HEK293 (cell line): ENCODE measurements at regions not wholly inside any gene's neighbourhood (a gene's known extent, or its start where the extent isn't known, plus 50 kb on each side); places are given as distances from the start of the nearest gene placed in this dataset.

Experiments
- CTCF ChIA-PET: fragments of 350-600 bp; formaldehyde crosslinking; extraction: SDS; loops from one replicate; lab custom pipeline; 2021; ENCODE audit warnings: antibody characterized with exemption; lab: Yijun Ruan, JAX
- POLR2A ChIA-PET: fragments of 300-600 bp; formaldehyde crosslinking; extraction: SDS; loops from one replicate; lab custom pipeline; 2020; ENCODE audit warnings: antibody characterized with exemption, inconsistent platforms; lab: Yijun Ruan, JAX
- H3K27ac ChIP-seq: fragments of 200-500 bp; sonication (Bioruptor generic); 2 replicates; pipeline ENCODE4 v1.5.1; 2014; ENCODE audit warnings: low read depth, low read length, control low read depth, inconsistent platforms; ENCODE audit errors: extremely low read depth
- H3K36me3 ChIP-seq, 2 experiments: fragments of 200-500 bp in 1 of 2; sonication (Bioruptor generic) in 1 of 2; 1 replicate in 1 of 2; 2 replicates in 1 of 2; pipeline ENCODE4 v1.5.1; 2014 to 2017; ENCODE audit warnings: inconsistent platforms in 2 of 2, low read length in 2 of 2; ENCODE audit not compliant: control insufficient read depth in 2 of 2, insufficient read depth in 1 of 2
- H3K4me1 ChIP-seq: fragments of 200-500 bp; sonication (Bioruptor generic); 2 replicates; pipeline ENCODE4 v1.5.1; 2014; ENCODE audit warnings: mild to moderate bottlenecking, low read length, inconsistent platforms; ENCODE audit not compliant: control insufficient read depth, insufficient read depth
- H3K4me3 ChIP-seq: 2 replicates; pipeline ENCODE4 v1.5.1; 2011; ENCODE audit warnings: low read depth, mild to moderate bottlenecking, control low read depth, low read length, moderate library complexity
- H3K9me3 ChIP-seq: fragments of 200-500 bp; sonication (Bioruptor generic); 2 replicates; pipeline ENCODE4 v1.5.1; 2014; ENCODE audit warnings: low read depth, low read length, inconsistent platforms; ENCODE audit not compliant: control insufficient read depth, insufficient read depth
- AEBP2 ChIP-seq: fragments of 450-650 bp; formaldehyde crosslinking; IDR thresholded peaks from 2 replicates; pipeline ENCODE4 v1.5.1; 2016; ENCODE audit warnings: missing biosample characterization, missing genetic modification characterization, borderline replicate concordance
- GLIS1 ChIP-seq: fragments of 450-650 bp; formaldehyde crosslinking; IDR thresholded peaks from 2 replicates; pipeline ENCODE4 v1.5.1; 2016; ENCODE audit warnings: missing biosample characterization, missing genetic modification characterization
- KLF10 ChIP-seq: fragments of 450-650 bp; IDR thresholded peaks from 2 replicates; pipeline ENCODE4 v1.5.1; 2018; ENCODE audit warnings: missing biosample characterization, mild to moderate bottlenecking, missing genetic modification characterization
- KLF8 ChIP-seq: fragments of 450-650 bp; formaldehyde crosslinking; IDR thresholded peaks from 2 replicates; pipeline ENCODE4 v1.5.1; 2016; ENCODE audit warnings: missing biosample characterization, missing genetic modification characterization
- PBX3 ChIP-seq: sonication (generic); formaldehyde crosslinking; IDR thresholded peaks from 2 replicates; pipeline ENCODE4 v1.8.1; 2022; ENCODE audit warnings: mild to moderate bottlenecking, moderate library complexity, missing genetic modification reagents
- TRIM28 ChIP-seq: IDR thresholded peaks from 2 replicates; pipeline ENCODE4 v1.6.1; 2011; ENCODE audit warnings: low read length, control low read depth, borderline replicate concordance
- WT1 ChIP-seq: fragments of 450-650 bp; formaldehyde crosslinking; IDR thresholded peaks from 2 replicates; pipeline ENCODE4 v1.5.1; 2016; ENCODE audit warnings: missing biosample characterization, missing genetic modification characterization
- ZBTB48 ChIP-seq: fragments of 450-650 bp; formaldehyde crosslinking; IDR thresholded peaks from 2 replicates; pipeline ENCODE4 v1.5.1; 2016; ENCODE audit warnings: missing biosample characterization, missing genetic modification characterization
- ZNF146 ChIP-seq: fragments of 450-650 bp; formaldehyde crosslinking; IDR thresholded peaks from 2 replicates; pipeline ENCODE4 v1.5.1; 2016; ENCODE audit warnings: missing biosample characterization, missing genetic modification characterization
- ZNF169 ChIP-seq: fragments of 450-650 bp; formaldehyde crosslinking; IDR thresholded peaks from 2 replicates; pipeline ENCODE4 v1.5.1; 2016; ENCODE audit warnings: missing biosample characterization, missing genetic modification characterization
- ZNF19 ChIP-seq: fragments of 450-650 bp; formaldehyde crosslinking; IDR thresholded peaks from 2 replicates; pipeline ENCODE4; 2016; ENCODE audit warnings: missing biosample characterization, missing genetic modification characterization, low read depth
- ZNF221 ChIP-seq: fragments of 450-650 bp; formaldehyde crosslinking; IDR thresholded peaks from 2 replicates; pipeline ENCODE4 v1.5.1; 2017; ENCODE audit warnings: missing biosample characterization, missing genetic modification characterization, borderline replicate concordance
- ZNF280D ChIP-seq: fragments of 450-650 bp; formaldehyde crosslinking; IDR thresholded peaks from 2 replicates; pipeline ENCODE4 v1.5.1; 2016; ENCODE audit warnings: missing biosample characterization, missing genetic modification characterization
- ZNF433 ChIP-seq: fragments of 450-650 bp; formaldehyde crosslinking; IDR thresholded peaks from 2 replicates; pipeline ENCODE4 v1.5.1; 2016; ENCODE audit warnings: missing biosample characterization, missing genetic modification characterization, low read depth
- ZNF473 ChIP-seq: fragments of 450-650 bp; formaldehyde crosslinking; IDR thresholded peaks from 2 replicates; pipeline ENCODE4 v1.5.1; 2017; ENCODE audit warnings: missing biosample characterization, missing genetic modification characterization
- ZNF529 ChIP-seq: fragments of 450-650 bp; formaldehyde crosslinking; IDR thresholded peaks from 2 replicates; pipeline ENCODE4 v1.5.1; 2017; ENCODE audit warnings: missing genetic modification characterization, missing biosample characterization; ENCODE audit not compliant: insufficient replicate concordance
- ZNF548 ChIP-seq: fragments of 450-650 bp; formaldehyde crosslinking; IDR thresholded peaks from 2 replicates; pipeline ENCODE4 v1.5.1; 2016; ENCODE audit warnings: missing biosample characterization, missing genetic modification characterization
- ZNF549 ChIP-seq: fragments of 450-650 bp; IDR thresholded peaks from 2 replicates; pipeline ENCODE4 v1.5.1; 2018; ENCODE audit warnings: missing biosample characterization, missing genetic modification characterization, mild to moderate bottlenecking, inconsistent platforms, moderate library complexity
- ZNF558 ChIP-seq: fragments of 450-650 bp; formaldehyde crosslinking; IDR thresholded peaks from 2 replicates; pipeline ENCODE4 v1.5.1; 2016; ENCODE audit warnings: missing biosample characterization, missing genetic modification characterization
- ZNF571 ChIP-seq: fragments of 450-650 bp; formaldehyde crosslinking; IDR thresholded peaks from 2 replicates; pipeline ENCODE4 v1.5.0; 2017; ENCODE audit warnings: missing biosample characterization, missing genetic modification characterization
- ZNF580 ChIP-seq: fragments of 450-650 bp; formaldehyde crosslinking; IDR thresholded peaks from 2 replicates; pipeline ENCODE4 v1.5.1; 2016; ENCODE audit warnings: missing biosample characterization, missing genetic modification characterization
- ZNF596 ChIP-seq: fragments of 450-650 bp; IDR thresholded peaks from 2 replicates; pipeline ENCODE4 v1.5.0; 2018; ENCODE audit warnings: missing biosample characterization, mild to moderate bottlenecking, missing genetic modification characterization, moderate library complexity
- ZNF843 ChIP-seq: fragments of 450-650 bp; formaldehyde crosslinking; IDR thresholded peaks from 2 replicates; pipeline ENCODE4 v1.5.1; 2016; ENCODE audit warnings: missing biosample characterization, missing genetic modification characterization
- ZSCAN16 ChIP-seq: fragments of 450-650 bp; formaldehyde crosslinking; IDR thresholded peaks from 2 replicates; pipeline ENCODE4 v1.5.1; 2016; ENCODE audit warnings: missing biosample characterization, missing genetic modification characterization
- ZSCAN4 ChIP-seq: fragments of 450-650 bp; formaldehyde crosslinking; IDR thresholded peaks from 2 replicates; pipeline ENCODE4 v1.5.1; 2017; ENCODE audit warnings: missing biosample characterization, missing genetic modification characterization
- ZXDB ChIP-seq: fragments of 450-650 bp; formaldehyde crosslinking; IDR thresholded peaks from 2 replicates; pipeline ENCODE4 v1.5.1; 2016; ENCODE audit warnings: missing biosample characterization, missing genetic modification characterization

- TF ChIP-seq ZNF558 (tag by site-specific recombination) (no peak), KLF10 (tag by site-specific recombination) (no peak)
Observed at GRCh38 chr4:31585503-31585902, 865.3 kb downstream of the PCDH7 start (continued).

- no peaks in the 10 kb centered on the region for H3K4me1 ChIP-seq
- ChIA-PET CTCF (no interaction called here), POLR2A (no interaction called here)
- no peaks in the 10 kb centered on the region for H3K36me3 ChIP-seq
- H3K4me3 ChIP-seq = no peak overlapping the region
- no peak for TF ChIP-seq ZNF146 (tag by site-specific recombination)
- TF ChIP-seq ZNF580 (tag by site-specific recombination) = no peak
- no peak for TF ChIP-seq ZSCAN16
- no peak for TF ChIP-seq ZNF571 (tag by site-specific recombination)
- no peak for TF ChIP-seq ZNF473 (tag by site-specific recombination)
- TF ChIP-seq PBX3 = no peak
- TF ChIP-seq KLF8 (tag by site-specific recombination) = no peak
- H3K9me3 ChIP-seq = no peaks in the 10 kb centered on the region
- H3K27ac ChIP-seq = no peak overlapping the region
Observed at GRCh38 chr4:31592293-31592692, 872.1 kb downstream of the PCDH7 start.

GRCh38 chr4:31595496-31595895, 875.3 kb downstream of the PCDH7 start:
- Histone ChIP-seq H3K4me3 (no peak overlapping the region), H3K4me1 (no peaks in the 10 kb centered on the region), H3K9me3 (no peaks in the 10 kb centered on the region), H3K36me3 (no peaks in the 10 kb centered on the region), H3K27ac (no peak overlapping the region)
- ChIA-PET POLR2A (no interaction called here), CTCF (no interaction called here)
- TF ChIP-seq ZNF19 (tag by site-specific recombination) = no peak
- no peak for TF ChIP-seq ZNF433 (tag by site-specific recombination)
- TF ChIP-seq TRIM28 = no peak
- no peak for TF ChIP-seq ZNF843 (tag by site-specific recombination)
- no peak for TF ChIP-seq AEBP2 (tag by site-specific recombination)
- no peak for TF ChIP-seq ZNF549 (tag by site-specific recombination)
- no peak for TF ChIP-seq ZNF596
- TF ChIP-seq ZNF221 (tag by site-specific recombination) = no peak
- TF ChIP-seq GLIS1 = no peak
- no peak for TF ChIP-seq ZXDB (tag by site-specific recombination)

GRCh38 chr4:31598639-31599038, 878.5 kb downstream of the PCDH7 start:
- ChIA-PET CTCF (no interaction called here), POLR2A (no interaction called here)
- Histone ChIP-seq H3K4me3 (no peak overlapping the region), H3K9me3 (no peaks in the 10 kb centered on the region)
- TF ChIP-seq ZSCAN4 (tag by site-specific recombination) (no peak), ZNF529 (tag by site-specific recombination) (no peak), ZSCAN16 (no peak), ZBTB48 (no peak), ZNF548 (no peak), ZNF280D (tag by site-specific recombination) (no peak), ZNF169 (tag by site-specific recombination) (no peak), WT1 (tag by site-specific recombination) (no peak)
- TF ChIP-seq, all 188 proteins: peak for 0
- Histone ChIP-seq H3K36me3 (no peaks in the 10 kb centered on the region), H3K27ac (no peak overlapping the region), H3K4me1 (no peaks in the 10 kb centered on the region)
